Esophagus squamous epithelium (tissue), 4 donors: ENCODE measurements at regions not wholly inside any gene's neighbourhood (a gene's known extent, or its start where the extent isn't known, plus 50 kb on each side); places are given as distances from the start of the nearest gene placed in this dataset.

Source experiments
- POLR2A ChIP-seq, 4 donors: fragments of 450-650 bp; IDR thresholded peaks; one replicate each; pipeline ENCODE4 v1.6.1; 2017; ENCODE audit warnings: antibody characterized with exemption in 4 of 4, mild to moderate bottlenecking in 4 of 4, moderate library complexity in 3 of 4
- TF ChIP-seq, protein P1 (sequence below), 6 experiments: fragments of 450-650 bp in 4 of 6; fragments of 200-600 bp in 2 of 6; sonication (generic) in 2 of 6; IDR thresholded peaks; one replicate each; pipeline ENCODE4 v1.5.1; 2016 to 2019; ENCODE audit warnings: antibody characterized with exemption in 6 of 6, mild to moderate bottlenecking in 4 of 6, moderate library complexity in 4 of 6

DNA sequence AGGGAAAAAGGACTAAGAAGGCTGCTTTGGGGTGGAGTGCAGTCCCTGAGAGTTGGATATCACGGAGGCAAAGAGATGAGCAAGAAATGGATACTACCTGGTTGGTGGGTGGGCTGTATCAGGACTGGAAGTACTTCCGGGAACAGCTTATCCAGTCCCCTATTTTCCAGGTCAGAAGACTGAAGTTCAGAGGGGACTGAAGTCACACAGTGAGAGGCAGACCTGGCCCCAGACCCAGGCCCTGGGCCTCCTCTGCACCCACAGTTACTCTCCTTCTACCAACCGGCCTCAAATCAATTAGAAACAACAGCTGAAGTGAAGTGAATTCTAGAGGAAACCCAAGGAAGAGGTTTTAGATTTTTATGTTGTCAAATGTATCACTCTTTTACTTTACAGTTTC lies 93.6 kb upstream of the ALDH1B1 start:
- TF ChIP-seq, protein P1, sequence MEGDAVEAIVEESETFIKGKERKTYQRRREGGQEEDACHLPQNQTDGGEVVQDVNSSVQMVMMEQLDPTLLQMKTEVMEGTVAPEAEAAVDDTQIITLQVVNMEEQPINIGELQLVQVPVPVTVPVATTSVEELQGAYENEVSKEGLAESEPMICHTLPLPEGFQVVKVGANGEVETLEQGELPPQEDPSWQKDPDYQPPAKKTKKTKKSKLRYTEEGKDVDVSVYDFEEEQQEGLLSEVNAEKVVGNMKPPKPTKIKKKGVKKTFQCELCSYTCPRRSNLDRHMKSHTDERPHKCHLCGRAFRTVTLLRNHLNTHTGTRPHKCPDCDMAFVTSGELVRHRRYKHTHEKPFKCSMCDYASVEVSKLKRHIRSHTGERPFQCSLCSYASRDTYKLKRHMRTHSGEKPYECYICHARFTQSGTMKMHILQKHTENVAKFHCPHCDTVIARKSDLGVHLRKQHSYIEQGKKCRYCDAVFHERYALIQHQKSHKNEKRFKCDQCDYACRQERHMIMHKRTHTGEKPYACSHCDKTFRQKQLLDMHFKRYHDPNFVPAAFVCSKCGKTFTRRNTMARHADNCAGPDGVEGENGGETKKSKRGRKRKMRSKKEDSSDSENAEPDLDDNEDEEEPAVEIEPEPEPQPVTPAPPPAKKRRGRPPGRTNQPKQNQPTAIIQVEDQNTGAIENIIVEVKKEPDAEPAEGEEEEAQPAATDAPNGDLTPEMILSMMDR (IDR thresholded peaks at IDR 0.05): no peak
- no peak for TF ChIP-seq POLR2A (IDR thresholded peaks at IDR 0.05)
